GM19395 (cell line): ENCODE measurements at regions not wholly inside any gene's neighbourhood (a gene's known extent, or its start where the extent isn't known, plus 50 kb on each side); places are given as distances from the start of the nearest gene placed in this dataset.

Experiments
- ATAC-seq: cut with Tn5 transposase; IDR thresholded peaks from one replicate; pipeline ENCODE4 v1.9.1; 2021; ENCODE audit warnings: mild to moderate bottlenecking, moderate library complexity; ENCODE audit not compliant: unreplicated experiment

DNA sequence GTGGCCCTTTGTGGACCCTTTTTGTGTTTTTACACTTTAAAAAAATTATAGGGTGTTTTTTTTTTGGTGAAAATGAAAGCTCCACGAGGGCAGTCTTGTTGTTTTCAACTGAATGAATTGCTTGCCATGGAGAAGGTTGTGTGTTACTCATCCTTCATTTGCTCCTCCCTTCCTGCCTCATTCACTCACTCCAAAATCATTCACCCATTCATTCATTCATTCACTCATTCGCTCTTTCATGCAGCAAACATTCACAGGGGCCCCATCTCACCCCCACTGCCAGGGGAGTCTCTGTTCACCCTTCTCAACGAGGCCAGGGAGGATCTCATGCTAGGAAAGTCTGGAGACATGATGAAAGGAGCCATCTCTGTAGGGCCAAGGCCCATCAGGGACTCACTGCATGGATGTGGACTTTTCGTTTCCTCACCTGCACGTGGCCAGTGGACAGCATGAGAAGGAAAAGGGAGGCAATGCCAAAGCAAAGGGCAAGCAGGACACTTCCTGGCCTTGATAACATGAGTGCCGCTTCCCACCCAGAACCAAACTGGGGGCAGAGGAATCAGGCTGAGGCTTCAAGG lies 62.8 kb upstream of the COL13A1 start:
- no peak for ATAC-seq

- ATAC-seq = no peak
These were observed 62.1 kb upstream of the COL13A1 start for GRCh38 chr10:69739634-69740033.

DNA sequence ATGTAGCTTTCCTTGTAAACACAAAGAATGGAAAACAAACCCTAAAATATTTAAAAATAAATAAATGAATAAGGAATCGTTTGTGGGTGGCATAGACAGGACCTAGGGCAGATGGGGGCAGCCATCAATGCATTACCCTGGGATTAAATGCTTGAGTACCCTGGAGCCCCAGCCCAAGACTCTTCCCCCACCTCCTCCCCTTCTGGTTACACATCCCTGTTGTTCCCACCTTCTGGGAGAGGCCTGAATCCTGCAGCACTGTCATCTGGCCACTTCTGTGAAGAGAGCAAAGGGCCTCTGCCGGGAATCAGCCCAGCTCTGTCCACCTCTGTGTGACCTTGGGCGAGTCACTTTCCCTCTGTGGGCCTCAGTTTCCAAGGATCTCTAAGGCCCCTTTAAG lies 61.6 kb upstream of the COL13A1 start:
- no peak for ATAC-seq

- no peak for ATAC-seq
These were observed 60.5 kb upstream of the COL13A1 start for GRCh38 chr10:69741252-69741651.

DNA sequence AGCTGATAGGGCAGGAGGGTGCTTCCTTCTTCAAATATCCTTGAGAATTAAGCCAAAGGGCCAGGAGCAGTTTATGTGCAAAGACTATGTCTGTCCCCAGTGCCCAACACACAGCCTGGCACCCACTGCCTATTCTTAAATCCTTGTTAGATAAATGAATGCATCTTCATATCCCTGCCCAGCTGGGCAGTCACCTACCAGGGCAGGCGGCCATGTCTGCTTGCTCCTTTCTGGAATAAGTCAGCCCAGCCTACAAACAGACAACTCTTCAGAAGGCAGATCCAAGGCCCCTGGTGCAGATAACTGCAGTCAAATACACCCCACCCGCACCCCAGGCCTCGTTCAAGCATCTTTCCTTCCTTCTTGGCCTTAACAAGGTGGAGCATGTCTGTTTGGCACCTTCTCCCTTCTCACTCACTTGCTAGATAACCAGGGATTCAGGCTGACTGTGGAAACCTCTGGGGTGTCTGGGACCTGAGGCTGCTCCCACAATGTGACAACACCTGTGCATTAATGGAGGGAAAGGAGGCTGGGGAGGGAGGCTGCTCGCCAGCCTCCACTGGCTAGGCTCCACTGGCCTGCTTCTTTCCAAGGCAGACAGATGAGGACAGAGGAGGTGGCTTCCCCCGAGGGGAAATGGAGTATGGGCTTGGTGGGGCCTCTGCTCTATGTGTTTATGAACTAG lies 59.9 kb upstream of the COL13A1 start:
- ATAC-seq = no peak

DNA sequence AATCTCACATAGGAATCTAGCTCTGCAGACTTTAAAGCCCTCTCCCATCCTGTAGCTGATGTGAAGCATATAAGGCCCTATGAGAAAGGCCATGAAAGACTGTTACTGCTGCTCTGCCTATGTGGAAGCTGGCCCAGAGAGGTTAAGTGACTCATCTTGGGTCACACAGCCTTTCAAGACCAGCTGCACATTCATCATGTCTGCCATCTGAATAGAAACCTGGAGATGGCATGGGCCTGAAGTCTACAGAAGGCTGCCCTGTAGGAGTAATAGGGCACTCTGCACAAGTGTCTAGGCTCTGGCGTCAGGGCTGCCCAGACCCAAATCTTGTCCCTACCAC lies 59.4 kb upstream of the COL13A1 start:
- no peak for ATAC-seq

DNA sequence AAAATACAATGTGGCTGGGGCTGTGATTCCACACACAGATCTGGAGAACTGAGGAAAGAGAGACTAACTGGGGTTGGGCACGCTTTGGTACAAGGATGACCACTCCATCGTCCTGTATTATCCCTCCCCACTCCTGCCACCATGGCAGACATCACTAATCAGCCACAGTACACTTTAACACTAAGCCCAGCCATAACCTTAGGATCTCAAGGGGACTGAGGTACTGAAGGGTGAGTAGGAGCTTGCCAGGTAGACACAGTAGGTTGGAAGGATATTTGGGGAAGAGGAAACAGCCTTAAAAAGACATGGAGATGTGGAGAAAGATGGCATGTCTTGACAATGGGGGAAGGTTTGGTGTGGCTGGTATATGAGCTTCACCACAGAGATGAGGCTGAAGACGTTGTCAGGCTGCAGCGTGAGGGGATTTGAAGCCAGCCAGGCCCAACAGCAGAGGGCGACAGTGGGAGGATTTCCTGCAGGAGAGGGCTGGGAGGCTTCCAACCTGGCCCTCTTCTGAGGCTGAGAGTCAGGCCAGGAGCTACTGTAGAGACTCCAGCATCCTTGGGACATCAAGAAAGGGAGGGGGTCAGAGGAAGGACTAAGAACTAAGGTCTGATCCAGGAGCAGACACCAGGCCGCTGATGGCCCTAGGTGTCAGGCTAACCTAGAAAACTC lies 58.6 kb upstream of the COL13A1 start:
- no peak for ATAC-seq

GRCh38 chr10:69744971-69745370 lies 56.7 kb upstream of the COL13A1 start:
- no peak for ATAC-seq

DNA sequence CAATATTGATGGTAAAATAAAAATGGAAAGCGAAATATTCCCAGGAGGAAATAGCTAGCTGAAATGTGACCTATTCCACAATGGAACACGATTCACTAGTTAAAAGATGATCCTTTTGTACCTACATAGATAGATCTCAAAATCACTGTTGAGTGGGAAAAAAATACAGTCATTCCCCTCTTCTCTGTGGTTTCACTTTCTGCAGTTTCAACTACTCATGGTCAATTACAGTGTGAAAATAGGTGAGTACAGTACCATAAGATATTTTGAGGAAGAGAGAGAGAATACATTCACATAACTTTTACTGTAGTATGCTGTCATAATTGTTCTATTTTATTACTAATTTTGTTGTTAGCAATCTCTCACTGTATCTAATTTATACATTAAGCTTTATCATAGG lies 56.0 kb upstream of the COL13A1 start:
- ATAC-seq = peak; percentile 58

DNA sequence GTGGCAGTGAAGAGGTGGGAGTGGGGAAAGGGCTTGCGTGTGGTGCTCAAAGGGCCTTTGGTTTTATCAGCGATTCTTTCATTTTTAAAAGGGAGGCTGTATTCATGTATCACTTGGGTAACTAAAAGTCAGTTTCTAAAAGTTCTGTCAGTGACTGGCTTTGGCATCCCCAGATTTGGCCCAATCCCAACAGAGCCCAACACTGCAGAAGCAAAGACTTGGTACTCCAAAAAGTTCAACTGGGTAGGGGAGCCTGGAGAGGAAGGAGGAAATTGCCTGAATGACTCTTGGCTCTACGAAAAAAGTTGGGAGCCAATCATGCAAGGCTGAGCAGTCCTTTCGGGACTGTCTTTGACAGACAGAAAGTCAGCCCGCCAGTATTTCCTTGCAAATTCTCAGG lies 54.5 kb upstream of the COL13A1 start:
- no peak for ATAC-seq

DNA sequence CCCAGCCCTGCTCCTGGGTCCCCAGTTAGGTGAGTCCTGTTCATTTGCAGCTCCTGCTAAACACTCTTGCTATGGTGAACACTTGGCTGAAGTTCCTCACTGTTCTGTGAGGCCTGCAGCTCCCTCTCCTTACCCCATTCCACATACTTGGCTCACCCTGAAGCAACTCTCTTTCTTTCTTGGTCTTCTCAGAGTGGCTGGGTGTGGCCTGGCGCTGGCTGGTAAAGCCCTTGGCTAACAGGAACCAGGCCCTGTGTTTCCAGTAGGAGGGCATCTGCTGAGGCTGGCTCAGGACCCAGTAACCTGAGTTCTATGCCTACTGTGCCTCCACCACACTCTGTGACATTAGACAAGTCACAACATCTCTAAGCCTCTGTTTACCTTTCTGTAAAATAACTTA lies 53.1 kb upstream of the COL13A1 start:
- ATAC-seq = no peak

DNA sequence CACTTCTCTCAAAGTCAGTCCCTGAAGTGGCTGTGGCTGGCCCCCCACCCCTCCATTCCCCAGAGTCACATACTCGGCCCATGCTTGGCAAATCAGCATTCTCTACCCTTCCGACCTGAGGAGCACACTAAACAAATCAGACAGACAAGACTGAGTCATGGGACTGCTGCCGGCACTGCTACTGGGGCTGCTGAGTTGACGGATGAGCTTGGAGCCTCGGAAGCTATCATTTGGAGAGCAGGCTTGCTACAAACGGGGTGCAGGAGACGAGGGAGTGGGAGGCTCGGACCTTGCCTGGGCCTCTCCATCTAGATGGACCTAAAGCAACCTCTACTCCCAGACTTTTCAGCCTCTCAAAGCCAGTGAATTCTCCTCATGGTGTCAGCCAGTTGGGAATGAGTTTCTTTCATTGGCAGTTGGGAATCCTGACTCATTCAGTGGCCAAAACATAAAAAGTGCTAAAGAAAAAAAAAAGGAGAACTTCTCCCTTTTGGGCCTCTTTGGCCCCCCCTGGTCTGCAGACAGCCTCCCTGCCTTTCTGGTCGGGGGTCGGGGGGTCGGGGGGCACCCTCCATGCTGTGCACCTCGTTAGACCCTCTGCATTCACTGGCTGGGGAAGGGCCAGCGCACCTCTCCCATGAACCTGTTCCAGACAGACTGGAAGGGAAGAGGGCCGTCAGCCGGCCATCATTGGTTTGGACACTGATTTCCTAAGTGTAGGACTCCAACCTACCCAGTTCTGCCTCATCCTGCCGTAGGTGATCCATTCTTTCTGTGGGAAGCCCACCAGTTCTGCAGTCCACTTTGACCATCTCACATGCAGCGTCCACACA lies 52.3 kb upstream of the COL13A1 start:
- ATAC-seq = no peak

- no peak for ATAC-seq
These were observed 51.7 kb upstream of the COL13A1 start for GRCh38 chr10:69750011-69750373.

DNA sequence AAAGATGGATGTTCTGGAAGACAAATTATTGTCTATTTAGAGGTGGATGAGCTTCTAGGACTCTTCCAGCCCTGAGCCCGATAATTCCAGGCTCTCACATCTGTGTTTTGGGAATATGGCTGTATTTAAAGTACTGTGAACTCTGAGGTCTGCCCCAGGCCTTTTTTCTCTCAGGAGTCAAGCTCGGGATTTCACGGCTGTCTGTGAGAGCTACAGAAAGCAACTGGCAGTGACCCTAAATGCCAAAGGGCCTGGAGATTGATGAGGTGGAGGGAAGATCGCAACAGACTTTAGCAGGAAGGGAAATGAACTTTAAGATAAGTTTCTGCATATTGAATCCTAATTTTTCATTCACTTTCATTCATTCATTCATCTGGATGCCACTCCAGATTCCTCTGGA lies 51.0 kb upstream of the COL13A1 start:
- no peak for ATAC-seq

DNA sequence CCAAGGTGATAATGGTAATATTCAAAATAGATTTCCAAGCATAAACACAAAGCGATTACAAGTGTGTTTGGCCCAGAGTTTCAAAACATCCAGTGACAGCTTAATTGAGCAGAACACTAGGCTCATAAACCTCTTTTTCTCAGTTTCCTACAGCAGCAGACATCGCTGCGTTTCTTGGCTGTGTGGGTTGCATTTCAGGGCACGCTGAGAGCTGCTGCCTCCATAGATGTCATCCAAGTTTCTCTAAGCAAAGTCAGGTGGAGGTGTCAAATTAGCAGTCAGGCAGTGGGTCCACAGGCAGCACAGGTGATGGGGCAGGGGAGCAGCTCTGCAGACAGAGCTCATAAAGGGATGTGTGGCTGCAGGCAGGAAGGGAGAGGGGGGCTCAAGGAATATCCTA lies 50.5 kb upstream of the COL13A1 start:
- ATAC-seq = no peak
